22Rv1 (cell line): ENCODE measurements at regions not wholly inside any gene's neighbourhood (a gene's known extent, or its start where the extent isn't known, plus 50 kb on each side); places are given as distances from the start of the nearest gene placed in this dataset.

ENCODE experiments used
- ZFX ChIP-seq: fragments of 450-650 bp; IDR thresholded peaks from 2 replicates; pipeline ENCODE4 v1.6.1; 2017; ENCODE audit warnings: antibody characterized with exemption, borderline replicate concordance
- TF ChIP-seq, protein P1 (sequence below): fragments of 450-650 bp; IDR thresholded peaks from 2 replicates; pipeline ENCODE4 v1.5.1; 2017; ENCODE audit warnings: mild to moderate bottlenecking

- TF ChIP-seq, protein P1, sequence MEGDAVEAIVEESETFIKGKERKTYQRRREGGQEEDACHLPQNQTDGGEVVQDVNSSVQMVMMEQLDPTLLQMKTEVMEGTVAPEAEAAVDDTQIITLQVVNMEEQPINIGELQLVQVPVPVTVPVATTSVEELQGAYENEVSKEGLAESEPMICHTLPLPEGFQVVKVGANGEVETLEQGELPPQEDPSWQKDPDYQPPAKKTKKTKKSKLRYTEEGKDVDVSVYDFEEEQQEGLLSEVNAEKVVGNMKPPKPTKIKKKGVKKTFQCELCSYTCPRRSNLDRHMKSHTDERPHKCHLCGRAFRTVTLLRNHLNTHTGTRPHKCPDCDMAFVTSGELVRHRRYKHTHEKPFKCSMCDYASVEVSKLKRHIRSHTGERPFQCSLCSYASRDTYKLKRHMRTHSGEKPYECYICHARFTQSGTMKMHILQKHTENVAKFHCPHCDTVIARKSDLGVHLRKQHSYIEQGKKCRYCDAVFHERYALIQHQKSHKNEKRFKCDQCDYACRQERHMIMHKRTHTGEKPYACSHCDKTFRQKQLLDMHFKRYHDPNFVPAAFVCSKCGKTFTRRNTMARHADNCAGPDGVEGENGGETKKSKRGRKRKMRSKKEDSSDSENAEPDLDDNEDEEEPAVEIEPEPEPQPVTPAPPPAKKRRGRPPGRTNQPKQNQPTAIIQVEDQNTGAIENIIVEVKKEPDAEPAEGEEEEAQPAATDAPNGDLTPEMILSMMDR: peak; percentile 17; the same call in 1 of the 2 replicates
- TF ChIP-seq ZFX: no peak
Measured at GRCh38 chr3:165256554-165257065, 60.4 kb upstream of the SLITRK3 start.
